A549 (cell line): ENCODE measurements at regions not wholly inside any gene's neighbourhood (a gene's known extent, or its start where the extent isn't known, plus 50 kb on each side); places are given as distances from the start of the nearest gene placed in this dataset.

Source experiments
- ATAC-seq, 2 experiments: fragments of 200-7000 bp in 1 of 2; fragments of >200 bp in 1 of 2; cut with Nextera tagmentation in 1 of 2; cut with Tn5 transposase in 1 of 2; 3 replicates each; pipeline versions ENCODE4 v1.8.0 to v1.9.1; 2018 to 2020; ENCODE audit warnings: mild to moderate bottlenecking in 1 of 2, moderate library complexity in 1 of 2
- CTCF ChIA-PET: fragments of 300-600 bp; sonication (Branson Sonifier 250); formaldehyde crosslinking; extraction: SDS; loops from one replicate; lab custom pipeline; 2021; ENCODE audit warnings: antibody characterized with exemption, inconsistent platforms; lab: Yijun Ruan, JAX
- POLR2A ChIA-PET: fragments of 350-600 bp; formaldehyde crosslinking; extraction: SDS; loops from one replicate; lab custom pipeline; 2021; ENCODE audit warnings: antibody characterized with exemption, inconsistent platforms; lab: Yijun Ruan, JAX
- DNase-seq, 2 experiments: peaks; one replicate each; pipeline versions ENCODE4 v3.0.0 to v3.0.0-alpha.2; 2011 to 2016; ENCODE audit warnings: low read depth in 1 of 2, low spot score in 1 of 2
- FAIRE-seq: peaks from 2 replicates; lab custom pipeline; 2011; peaks lifted over from hg19 to GRCh38; lab: Jason Lieb, UNC
- H3K27ac ChIP-seq, 2 experiments: fragments of >200 bp; sonication (Bioruptor Twin); formaldehyde crosslinking; 3 replicates each; pipeline ENCODE4 v1.5.1; 2016 to 2017
- H3K4me1 ChIP-seq: fragments of >200 bp; sonication (Bioruptor Twin); formaldehyde crosslinking; 3 replicates; pipeline ENCODE4 v1.6.1; 2016
- H3K4me2 ChIP-seq: fragments of >200 bp; sonication (Bioruptor Twin); formaldehyde crosslinking; 3 replicates; pipeline ENCODE4 v1.6.1; 2016
- H3K4me3 ChIP-seq: fragments of >200 bp; sonication (Bioruptor Twin); formaldehyde crosslinking; 3 replicates; pipeline ENCODE4 v1.5.1; 2016
- H3K9me3 ChIP-seq: fragments of >200 bp; sonication (Bioruptor Twin); formaldehyde crosslinking; 3 replicates; pipeline ENCODE4 v1.6.1; 2016
- ATOH8 ChIP-seq: fragments of 250-450 bp; sonication (Bioruptor Pico); IDR thresholded peaks from 2 replicates; pipeline ENCODE4 v1.5.0; 2020; ENCODE audit warnings: low read depth, mild to moderate bottlenecking, moderate library complexity
- BHLHE40 ChIP-seq: IDR thresholded peaks from 2 replicates; pipeline ENCODE4 v1.6.1; 2012; ENCODE audit warnings: low read depth, low read length, inconsistent platforms
- CEBPB ChIP-seq, 2 experiments: fragments of >200 bp in 1 of 2; sonication (Bioruptor Twin) in 1 of 2; formaldehyde crosslinking in 1 of 2; IDR thresholded peaks; 2 replicates each; pipeline ENCODE4 v1.6.1; 2012 to 2016
- CHD2 ChIP-seq: fragments of 150-350 bp; IDR thresholded peaks from 2 replicates; pipeline ENCODE4 v1.6.1; 2014; ENCODE audit warnings: low read length; ENCODE audit not compliant: partially characterized antibody
- CHD4 ChIP-seq: fragments of 200-600 bp; sonication (generic); IDR thresholded peaks from 2 replicates; pipeline ENCODE4 v1.6.1; 2016; ENCODE audit warnings: antibody characterized with exemption, mild to moderate bottlenecking, borderline replicate concordance
- EHMT2 ChIP-seq: fragments of 200-600 bp; sonication (generic); IDR thresholded peaks from 2 replicates; pipeline ENCODE4 v1.6.1; 2016; ENCODE audit warnings: antibody characterized with exemption, low read depth, mild to moderate bottlenecking, moderate library complexity
- EP300 ChIP-seq, 2 experiments: fragments of >200 bp; sonication (Bioruptor Twin); formaldehyde crosslinking; IDR thresholded peaks; 2 replicates in 1 of 2; 3 replicates in 1 of 2; pipeline ENCODE4 v1.6.1; 2016 to 2017
- FOXS1 ChIP-seq: fragments of 250-450 bp; sonication (Bioruptor Pico); IDR thresholded peaks from 2 replicates; pipeline ENCODE4 v1.5.0; 2020; ENCODE audit warnings: mild to moderate bottlenecking, moderate library complexity
- HDAC2 ChIP-seq: fragments of 200-600 bp; sonication (generic); IDR thresholded peaks from 2 replicates; pipeline ENCODE4 v1.6.1; 2016
- HMGXB4 ChIP-seq: fragments of 250-450 bp; sonication (Bioruptor Pico); IDR thresholded peaks from 2 replicates; pipeline ENCODE4 v1.5.0; 2021; ENCODE audit warnings: mild to moderate bottlenecking, moderate library complexity, borderline replicate concordance
- HOXA7 ChIP-seq: fragments of 250-450 bp; sonication (Bioruptor Pico); IDR thresholded peaks from 2 replicates; pipeline ENCODE4 v1.5.0; 2020; ENCODE audit warnings: mild to moderate bottlenecking, moderate library complexity
- HOXB5 ChIP-seq: fragments of 250-450 bp; sonication (Bioruptor Pico); IDR thresholded peaks from 2 replicates; pipeline ENCODE4 v1.5.0; 2020; ENCODE audit warnings: mild to moderate bottlenecking, moderate library complexity
- JUNB ChIP-seq: fragments of >200 bp; sonication (Bioruptor Twin); formaldehyde crosslinking; IDR thresholded peaks from 2 replicates; pipeline ENCODE4 v1.6.1; 2016
- KDM1A ChIP-seq: fragments of 200-600 bp; sonication (generic); IDR thresholded peaks from 2 replicates; pipeline ENCODE4 v1.6.1; 2016; ENCODE audit warnings: low read depth, mild to moderate bottlenecking
- MAZ ChIP-seq: fragments of 150-350 bp; IDR thresholded peaks from 2 replicates; pipeline ENCODE4 v1.6.1; 2014; ENCODE audit warnings: antibody characterized with exemption, low read depth, low read length, borderline replicate concordance
- MYC ChIP-seq: IDR thresholded peaks from 2 replicates; pipeline ENCODE4 v1.6.1; 2012; ENCODE audit warnings: mild to moderate bottlenecking, inconsistent platforms, low read length, improper control_type of control experiment, borderline replicate concordance
- NFE2L2 ChIP-seq: fragments of 150-350 bp; conservative IDR thresholded peaks from 2 replicates; pipeline ENCODE4 v1.6.1; 2014; ENCODE audit warnings: low read length
- PBX3 ChIP-seq: IDR thresholded peaks from 2 replicates; pipeline ENCODE4 v1.6.1; 2012
- POLR2AphosphoS2 ChIP-seq: conservative IDR thresholded peaks from 2 replicates; pipeline ENCODE4 v1.6.1; 2012; ENCODE audit warnings: low read length, improper control_type of control experiment, inconsistent platforms
- RARB ChIP-seq: fragments of 250-450 bp; sonication (Bioruptor Pico); IDR thresholded peaks from 2 replicates; pipeline ENCODE4 v1.8.0; 2021; ENCODE audit warnings: mild to moderate bottlenecking, moderate library complexity
- RFX5 ChIP-seq: fragments of 450-650 bp; IDR thresholded peaks from 2 replicates; pipeline ENCODE4 v1.7.1; 2014; ENCODE audit warnings: antibody characterized with exemption, mild to moderate bottlenecking, moderate library complexity
- TFCP2L1 ChIP-seq: fragments of 250-450 bp; sonication (Bioruptor Pico); IDR thresholded peaks from 2 replicates; pipeline ENCODE4 v1.5.0; 2021; ENCODE audit warnings: mild to moderate bottlenecking
- TP53 ChIP-seq: fragments of 250-450 bp; sonication (Bioruptor Pico); IDR thresholded peaks from 2 replicates; pipeline ENCODE4 v1.5.0; 2021; ENCODE audit warnings: mild to moderate bottlenecking, moderate library complexity
- ZC3H11A ChIP-seq: fragments of 450-650 bp; IDR thresholded peaks from 2 replicates; pipeline ENCODE4 v1.6.1; 2014; ENCODE audit warnings: antibody characterized with exemption, mild to moderate bottlenecking
- ZSCAN20 ChIP-seq: fragments of 250-450 bp; sonication (Bioruptor Pico); IDR thresholded peaks from 2 replicates; pipeline ENCODE4 v1.8.0; 2022; ENCODE audit warnings: mild to moderate bottlenecking, moderate library complexity
- WGBS: methylation state at CpG from one replicate; pipeline ENCODE4 v1.1.6; 2017; ENCODE audit errors: missing lambda C conversion rate; 5-methylcytosine and 5-hydroxymethylcytosine counted together
- TF ChIP-seq, protein P1 (sequence below): fragments of 150-350 bp; IDR thresholded peaks from 2 replicates; pipeline ENCODE4 v1.6.1; 2014; ENCODE audit warnings: low read depth, mild to moderate bottlenecking, low read length
- TF ChIP-seq, protein P2 (sequence below): fragments of >200 bp; sonication (Bioruptor Twin); formaldehyde crosslinking; IDR thresholded peaks from 3 replicates; pipeline ENCODE4 v1.5.1; 2016
- TF ChIP-seq, protein P3 (sequence below): fragments of 450-650 bp; IDR thresholded peaks from 2 replicates; pipeline ENCODE4 v1.6.1; 2014; ENCODE audit warnings: antibody characterized with exemption

DNA sequence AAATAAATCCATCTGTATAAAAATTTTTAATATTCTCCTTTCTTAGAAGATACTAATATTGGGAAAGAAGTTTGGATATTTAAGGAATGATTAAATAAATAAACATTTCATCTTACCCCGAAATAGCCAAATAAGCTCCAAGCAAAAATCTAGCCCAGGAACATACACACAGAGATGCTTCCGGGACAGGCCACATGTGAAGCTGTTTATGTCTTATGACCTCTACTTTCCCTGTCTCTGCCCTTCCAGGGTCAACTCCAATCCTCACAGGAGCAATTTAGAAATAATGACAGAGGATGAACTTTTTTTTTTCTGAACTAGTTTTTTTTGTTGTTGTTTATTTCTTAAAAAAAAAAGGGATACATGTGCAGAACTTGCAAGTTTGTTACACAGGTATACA lies 89.4 kb downstream of the BTG1 start:
- DNase-seq: no peak
- FAIRE-seq: no peak
- Histone ChIP-seq H3K4me2 (peak overlapping the region; percentile 47), H3K4me1 (peaks cover 8% of the 10 kb centered on the region), H3K9me3 (peaks cover 3% of the 10 kb centered on the region; the same call in 1 of the 3 replicates), H3K4me3 (no peak overlapping the region), H3K27ac (no peak overlapping the region)
- POLR2A ChIA-PET: no interaction called here
- WGBS: 35% methylated on average over 2 of the region's 2 CpGs
- TF ChIP-seq CHD2 (no peak), PBX3 (no peak), HOXB5 (CRISPR knock-in tag) (no peak), RFX5 (no peak), KDM1A (no peak), JUNB (no peak), HMGXB4 (no peak), ZC3H11A (no peak), BHLHE40 (no peak), HOXA7 (CRISPR knock-in tag) (no peak), TFCP2L1 (CRISPR knock-in tag) (no peak), HDAC2 (no peak)
- TF ChIP-seq, protein P1, sequence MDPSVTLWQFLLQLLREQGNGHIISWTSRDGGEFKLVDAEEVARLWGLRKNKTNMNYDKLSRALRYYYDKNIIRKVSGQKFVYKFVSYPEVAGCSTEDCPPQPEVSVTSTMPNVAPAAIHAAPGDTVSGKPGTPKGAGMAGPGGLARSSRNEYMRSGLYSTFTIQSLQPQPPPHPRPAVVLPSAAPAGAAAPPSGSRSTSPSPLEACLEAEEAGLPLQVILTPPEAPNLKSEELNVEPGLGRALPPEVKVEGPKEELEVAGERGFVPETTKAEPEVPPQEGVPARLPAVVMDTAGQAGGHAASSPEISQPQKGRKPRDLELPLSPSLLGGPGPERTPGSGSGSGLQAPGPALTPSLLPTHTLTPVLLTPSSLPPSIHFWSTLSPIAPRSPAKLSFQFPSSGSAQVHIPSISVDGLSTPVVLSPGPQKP: no peak
- CTCF ChIA-PET: no interaction called here
- ATAC-seq: no peak

DNA sequence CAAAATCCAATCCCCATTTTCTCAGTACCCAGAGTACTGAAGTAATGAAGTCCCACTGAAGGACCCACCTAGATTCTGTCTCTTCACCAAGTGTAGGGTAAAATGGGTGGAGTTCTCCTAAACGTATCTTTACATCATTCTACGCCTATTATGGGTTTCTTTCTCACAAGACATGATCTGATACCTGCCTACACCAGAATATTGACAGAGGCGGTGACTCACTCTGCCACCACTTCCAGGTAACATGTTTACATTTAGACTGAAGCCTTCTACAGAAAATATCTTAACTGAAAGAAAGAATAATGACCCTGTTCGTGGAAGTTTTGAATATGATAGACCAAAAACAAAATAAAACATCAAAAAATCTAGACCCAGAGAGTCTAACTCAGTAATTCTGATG lies 89.8 kb downstream of the BTG1 start:
- Histone ChIP-seq H3K27ac (no peak overlapping the region), H3K4me3 (no peak overlapping the region), H3K4me1 (peaks cover 8% of the 10 kb centered on the region), H3K4me2 (peak overlapping the region; percentile 47), H3K9me3 (peaks cover 3% of the 10 kb centered on the region; the same call in 1 of the 3 replicates)
- WGBS: 34% methylated on average over 4 of the region's 4 CpGs
- CTCF ChIA-PET: no interaction called here
- no peak for FAIRE-seq
- DNase-seq: no peak
- POLR2A ChIA-PET: no interaction called here
- TF ChIP-seq POLR2AphosphoS2 (no peak), TFCP2L1 (CRISPR knock-in tag) (no peak), MYC (no peak), EP300 (IDR thresholded peaks at IDR 0.05) (no peak), TP53 (no peak), MAZ (no peak), JUNB (no peak), ATOH8 (no peak), EHMT2 (no peak)
- ATAC-seq: no peak

- no peak for DNase-seq
- ATAC-seq: no peak
- H3K27ac ChIP-seq: no peak overlapping the region
- no peak overlapping the region for H3K4me2 ChIP-seq
- peaks cover 8% of the 10 kb centered on the region for H3K4me1 ChIP-seq
- no peak overlapping the region for H3K4me3 ChIP-seq
- FAIRE-seq: no peak
- H3K9me3 ChIP-seq: no peaks in the 10 kb centered on the region
- CTCF ChIA-PET: interaction anchor here (1.0 to 1.6 kb wide), 3 partner anchors 9 to 474 kb away, joined by 3 to 4 read pairs (median 3); no protein-coding TSS in a partner anchor
- POLR2A ChIA-PET: no interaction called here
- 96% methylated on average over 2 of the region's 2 CpGs for WGBS
- TF ChIP-seq NFE2L2 (no peak), FOXS1 (CRISPR knock-in tag) (no peak), TP53 (no peak), HOXB5 (CRISPR knock-in tag) (no peak), ATOH8 (no peak), ZSCAN20 (no peak), KDM1A (no peak), RARB (no peak), BHLHE40 (no peak), CHD4 (no peak), CEBPB (IDR thresholded peaks at IDR 0.05) (no peak)
- TF ChIP-seq, protein P2, sequence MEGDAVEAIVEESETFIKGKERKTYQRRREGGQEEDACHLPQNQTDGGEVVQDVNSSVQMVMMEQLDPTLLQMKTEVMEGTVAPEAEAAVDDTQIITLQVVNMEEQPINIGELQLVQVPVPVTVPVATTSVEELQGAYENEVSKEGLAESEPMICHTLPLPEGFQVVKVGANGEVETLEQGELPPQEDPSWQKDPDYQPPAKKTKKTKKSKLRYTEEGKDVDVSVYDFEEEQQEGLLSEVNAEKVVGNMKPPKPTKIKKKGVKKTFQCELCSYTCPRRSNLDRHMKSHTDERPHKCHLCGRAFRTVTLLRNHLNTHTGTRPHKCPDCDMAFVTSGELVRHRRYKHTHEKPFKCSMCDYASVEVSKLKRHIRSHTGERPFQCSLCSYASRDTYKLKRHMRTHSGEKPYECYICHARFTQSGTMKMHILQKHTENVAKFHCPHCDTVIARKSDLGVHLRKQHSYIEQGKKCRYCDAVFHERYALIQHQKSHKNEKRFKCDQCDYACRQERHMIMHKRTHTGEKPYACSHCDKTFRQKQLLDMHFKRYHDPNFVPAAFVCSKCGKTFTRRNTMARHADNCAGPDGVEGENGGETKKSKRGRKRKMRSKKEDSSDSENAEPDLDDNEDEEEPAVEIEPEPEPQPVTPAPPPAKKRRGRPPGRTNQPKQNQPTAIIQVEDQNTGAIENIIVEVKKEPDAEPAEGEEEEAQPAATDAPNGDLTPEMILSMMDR: no peak
- TF ChIP-seq, protein P3, sequence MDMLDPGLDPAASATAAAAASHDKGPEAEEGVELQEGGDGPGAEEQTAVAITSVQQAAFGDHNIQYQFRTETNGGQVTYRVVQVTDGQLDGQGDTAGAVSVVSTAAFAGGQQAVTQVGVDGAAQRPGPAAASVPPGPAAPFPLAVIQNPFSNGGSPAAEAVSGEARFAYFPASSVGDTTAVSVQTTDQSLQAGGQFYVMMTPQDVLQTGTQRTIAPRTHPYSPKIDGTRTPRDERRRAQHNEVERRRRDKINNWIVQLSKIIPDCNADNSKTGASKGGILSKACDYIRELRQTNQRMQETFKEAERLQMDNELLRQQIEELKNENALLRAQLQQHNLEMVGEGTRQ: no peak
Measured at GRCh38 chr12:92051441-92051840, 94.2 kb downstream of the BTG1 start.
